ENCODE measurements at regions not wholly inside any gene's neighbourhood (a gene's known extent, or its start where the extent isn't known, plus 50 kb on each side); places are given as distances from the start of the nearest gene placed in this dataset.
A peak's percentile ranks its signal among the peaks of the same experiment; 100 is the strongest.

DNA sequence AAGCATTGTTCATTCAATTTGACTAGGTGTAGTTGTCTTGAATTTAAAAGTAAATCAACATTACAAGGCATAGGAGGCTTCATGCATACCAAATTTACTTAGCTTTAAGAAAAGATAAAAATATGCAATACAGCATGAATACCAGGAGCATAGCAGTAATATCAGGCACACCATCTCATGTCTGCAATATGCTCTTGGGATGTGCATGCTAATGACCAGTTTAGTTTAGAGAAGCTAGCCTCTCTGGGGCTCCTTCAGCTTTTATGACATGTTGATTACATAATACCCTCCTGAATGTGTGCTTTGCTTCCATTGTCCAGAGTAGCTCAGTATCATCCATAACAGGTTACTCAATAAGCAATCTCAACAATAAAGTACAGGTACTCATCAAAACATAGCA is 497.2 kb downstream of the FLRT2 start:
- no peak for DNase-seq (ENCODE audit: low read depth)
- TF ChIP-seq, protein P1, sequence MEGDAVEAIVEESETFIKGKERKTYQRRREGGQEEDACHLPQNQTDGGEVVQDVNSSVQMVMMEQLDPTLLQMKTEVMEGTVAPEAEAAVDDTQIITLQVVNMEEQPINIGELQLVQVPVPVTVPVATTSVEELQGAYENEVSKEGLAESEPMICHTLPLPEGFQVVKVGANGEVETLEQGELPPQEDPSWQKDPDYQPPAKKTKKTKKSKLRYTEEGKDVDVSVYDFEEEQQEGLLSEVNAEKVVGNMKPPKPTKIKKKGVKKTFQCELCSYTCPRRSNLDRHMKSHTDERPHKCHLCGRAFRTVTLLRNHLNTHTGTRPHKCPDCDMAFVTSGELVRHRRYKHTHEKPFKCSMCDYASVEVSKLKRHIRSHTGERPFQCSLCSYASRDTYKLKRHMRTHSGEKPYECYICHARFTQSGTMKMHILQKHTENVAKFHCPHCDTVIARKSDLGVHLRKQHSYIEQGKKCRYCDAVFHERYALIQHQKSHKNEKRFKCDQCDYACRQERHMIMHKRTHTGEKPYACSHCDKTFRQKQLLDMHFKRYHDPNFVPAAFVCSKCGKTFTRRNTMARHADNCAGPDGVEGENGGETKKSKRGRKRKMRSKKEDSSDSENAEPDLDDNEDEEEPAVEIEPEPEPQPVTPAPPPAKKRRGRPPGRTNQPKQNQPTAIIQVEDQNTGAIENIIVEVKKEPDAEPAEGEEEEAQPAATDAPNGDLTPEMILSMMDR (conservative IDR thresholded peaks at IDR 0.05; ENCODE audit: low read depth, low read length): no peak
- H3K4me3 ChIP-seq (ENCODE audit: low read depth, low read length): no peak overlapping the region

DNA sequence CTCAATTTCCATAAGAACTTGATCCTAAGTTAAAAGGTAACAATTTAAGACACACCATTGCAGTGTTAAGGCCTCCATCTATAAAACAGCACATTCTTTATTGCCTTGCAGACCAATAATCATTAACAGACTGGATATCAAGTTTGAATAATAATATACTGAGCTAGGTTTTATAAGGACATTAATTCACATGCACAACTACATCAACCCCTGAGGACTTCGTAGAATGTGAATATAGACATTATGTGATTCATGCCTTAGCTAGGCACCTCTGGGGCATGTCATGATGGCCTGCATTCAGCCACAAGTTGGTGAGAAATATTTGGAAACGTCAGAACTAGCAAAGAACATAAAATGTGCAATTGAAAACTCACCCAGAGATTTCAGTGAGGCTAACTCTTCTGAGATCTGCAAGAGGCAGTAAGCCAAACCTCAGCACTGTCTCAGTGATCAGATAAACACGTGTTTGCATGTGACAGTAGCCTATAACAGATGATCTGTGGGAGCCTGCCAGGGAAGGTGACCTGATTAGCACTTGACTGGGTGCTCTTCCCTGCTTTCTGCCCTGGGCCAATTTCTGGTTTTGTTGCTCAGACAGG is 492.2 kb downstream of the FLRT2 start:
- TF ChIP-seq, protein P1 (conservative IDR thresholded peaks at IDR 0.05; ENCODE audit: low read depth, low read length): no peak
- peak; percentile 30 for DNase-seq (ENCODE audit: low read depth)

DNA sequence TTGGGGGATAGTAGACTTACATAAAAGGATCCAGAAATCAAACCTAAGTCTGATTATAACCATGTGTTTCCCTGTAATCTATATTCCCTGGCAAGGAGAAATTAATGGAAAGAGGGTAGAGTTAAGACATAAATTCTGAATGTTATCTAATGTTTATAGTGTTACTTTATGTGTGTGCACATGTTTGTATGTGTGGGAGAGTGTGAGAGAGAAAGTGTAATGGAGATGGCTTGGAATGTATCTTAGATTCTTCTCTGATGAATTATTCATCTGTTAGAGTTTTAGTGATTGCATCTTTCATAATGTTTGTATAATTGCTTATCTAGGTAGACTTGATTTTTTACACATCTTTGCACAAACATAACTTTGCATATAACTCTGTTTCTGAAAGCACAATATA is 490.9 kb downstream of the FLRT2 start:
- TF ChIP-seq, protein P1 (conservative IDR thresholded peaks at IDR 0.05; ENCODE audit: low read depth, low read length): no peak
- no peak overlapping the region for H3K4me3 ChIP-seq (ENCODE audit: low read depth, low read length)
- DNase-seq (ENCODE audit: low read depth): no peak

More for the DNA sequence above, 492.2 kb downstream of the FLRT2 start:
- no peak overlapping the region for H3K4me3 ChIP-seq (ENCODE audit: low read depth, low read length)

DNA sequence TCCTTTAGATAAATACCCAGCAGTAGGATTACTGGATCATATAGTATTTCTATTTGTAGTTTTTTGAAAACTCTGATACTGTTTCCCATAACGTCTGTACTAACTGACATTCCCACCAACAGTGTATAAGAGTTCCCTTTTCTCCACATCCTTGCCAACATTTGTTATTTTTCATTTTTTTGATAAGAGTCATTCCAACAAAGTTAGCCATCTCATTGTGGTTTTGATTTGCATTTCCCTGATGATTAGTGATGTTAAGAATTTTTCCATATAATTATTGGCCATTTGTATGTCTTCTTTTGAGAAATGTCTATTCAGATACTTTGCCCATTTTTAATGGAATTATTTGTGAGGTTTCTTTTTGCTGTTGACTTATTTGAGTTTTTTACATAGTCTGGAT is 486.0 kb downstream of the FLRT2 start:
- TF ChIP-seq, protein P1 (conservative IDR thresholded peaks at IDR 0.05; ENCODE audit: low read depth, low read length): no peak
- no peak for DNase-seq (ENCODE audit: low read depth)

DNA sequence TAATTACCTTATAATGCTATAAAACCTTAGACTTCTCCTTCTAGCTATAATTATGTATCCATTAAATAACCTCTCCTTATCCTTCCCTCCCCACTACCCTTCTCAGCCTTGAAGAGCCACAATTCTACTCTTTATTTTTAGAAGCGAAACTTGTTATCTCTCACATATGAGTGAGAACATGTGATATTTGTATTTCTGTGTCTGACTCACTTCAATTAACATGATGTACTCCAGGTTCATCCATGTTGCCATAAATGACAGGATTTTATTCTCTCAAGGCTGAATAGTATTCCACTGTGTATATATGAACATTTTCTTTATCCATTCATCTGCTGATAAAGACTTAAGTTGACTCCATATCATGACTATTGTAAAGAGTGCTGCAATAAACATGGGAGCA is 485.6 kb downstream of the FLRT2 start:
- TF ChIP-seq, protein P1 (conservative IDR thresholded peaks at IDR 0.05; ENCODE audit: low read depth, low read length): no peak
- no peak overlapping the region for H3K4me3 ChIP-seq (ENCODE audit: low read depth, low read length)
- no peak for DNase-seq (ENCODE audit: low read depth)

More for the DNA sequence above, 486.0 kb downstream of the FLRT2 start:
- H3K4me3 ChIP-seq (ENCODE audit: low read depth, low read length): no peak overlapping the region

DNA sequence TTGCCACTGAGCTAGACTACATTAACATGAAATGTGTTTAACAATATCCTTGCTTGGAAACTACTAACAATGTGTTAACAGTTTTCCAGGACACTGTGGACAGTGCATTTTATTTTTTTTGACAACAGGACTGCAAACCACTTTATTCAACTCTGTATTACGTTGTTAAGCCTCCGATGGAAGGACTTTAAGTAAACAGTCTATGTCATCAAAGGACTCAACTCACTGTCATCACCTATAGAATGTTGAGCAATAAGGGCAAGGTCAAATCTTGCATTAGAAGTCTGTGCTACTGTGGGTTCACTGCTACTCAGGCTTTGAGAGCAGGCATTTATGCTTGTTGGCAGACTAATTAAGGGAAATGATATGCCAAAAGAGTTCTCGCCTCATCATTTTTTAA is 483.7 kb downstream of the FLRT2 start:
- H3K4me3 ChIP-seq (ENCODE audit: low read depth, low read length): no peak overlapping the region
- TF ChIP-seq, protein P1 (conservative IDR thresholded peaks at IDR 0.05; ENCODE audit: low read depth, low read length): no peak
- DNase-seq (ENCODE audit: low read depth): no peak

DNA sequence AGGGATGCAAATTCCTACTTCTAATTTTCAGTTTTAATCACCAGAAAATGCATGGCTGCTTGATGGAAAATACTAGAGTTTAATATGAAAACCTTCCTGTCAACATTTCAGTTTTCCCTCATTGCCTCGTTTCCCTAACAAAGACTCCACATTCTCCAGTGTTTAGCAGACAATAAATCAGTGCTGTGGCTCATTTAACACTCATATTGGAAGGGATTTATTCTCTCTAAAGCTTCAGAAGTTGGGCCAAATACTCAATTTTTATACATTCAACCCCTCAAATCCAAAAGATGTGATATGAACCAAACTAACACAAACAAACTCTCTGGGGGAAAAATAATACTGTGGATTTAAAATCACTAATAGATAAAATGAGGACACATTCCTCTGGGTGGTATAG is 482.5 kb downstream of the FLRT2 start:
- TF ChIP-seq, protein P1 (conservative IDR thresholded peaks at IDR 0.05; ENCODE audit: low read depth, low read length): no peak
- no peak overlapping the region for H3K4me3 ChIP-seq (ENCODE audit: low read depth, low read length)

More for the DNA sequence above, 482.5 kb downstream of the FLRT2 start:
- no peak for DNase-seq (ENCODE audit: low read depth)
